H1 (cell line): ENCODE measurements at regions not wholly inside any gene's neighbourhood (a gene's known extent, or its start where the extent isn't known, plus 50 kb on each side); places are given as distances from the start of the nearest gene placed in this dataset.

Source experiments
- CTCF ChIA-PET: fragments of 300-600 bp; sonication (Branson Sonifier 250); formaldehyde crosslinking; loops from one replicate; lab custom pipeline; 2021; ENCODE audit not compliant: partially characterized antibody; lab: Charles Lee
- POLR2A ChIA-PET: fragments of 300-600 bp; sonication (Branson Sonifier 250); formaldehyde crosslinking; loops from one replicate; lab custom pipeline; 2021; ENCODE audit warnings: inconsistent platforms; ENCODE audit not compliant: partially characterized antibody; lab: Charles Lee
- DNase-seq, 2 experiments: peaks; one replicate each; pipeline versions ENCODE4 v3.0.0 to v3.0.0-alpha.2; 2010 to 2022; ENCODE audit warnings: low spot score in 2 of 2, low read depth in 1 of 2, mixed read lengths in 1 of 2
- FAIRE-seq: peaks from 2 replicates; lab custom pipeline; 2011; peaks lifted over from hg19 to GRCh38; lab: Jason Lieb, UNC
- H2AFZ ChIP-seq: 2 replicates; pipeline ENCODE4 v1.8.1; 2012; ENCODE audit warnings: low read length, inconsistent platforms
- H2AK5ac ChIP-seq: 2 replicates; pipeline ENCODE4 v1.6.1; 2013; ENCODE audit warnings: low read depth, low read length
- H2BK120ac ChIP-seq: replicated peaks from 2 replicates; pipeline ENCODE3; 2013; ENCODE audit warnings: low read depth, low read length, inconsistent platforms
- H2BK12ac ChIP-seq: 2 replicates; pipeline ENCODE4 v1.6.1; 2013; ENCODE audit warnings: low read depth, low read length
- H2BK15ac ChIP-seq: 2 replicates; pipeline ENCODE4 v1.6.1; 2013; ENCODE audit warnings: low read length
- H2BK20ac ChIP-seq: 2 replicates; pipeline ENCODE4 v1.6.1; 2013; ENCODE audit warnings: low read length
- H2BK5ac ChIP-seq: 2 replicates; pipeline ENCODE4 v1.6.1; 2013; ENCODE audit warnings: low read depth, low read length
- H3K14ac ChIP-seq: 2 replicates; pipeline ENCODE4 v1.6.1; 2013; ENCODE audit warnings: inconsistent platforms; ENCODE audit not compliant: insufficient read length
- H3K18ac ChIP-seq: 2 replicates; pipeline ENCODE4 v1.6.1; 2013; ENCODE audit warnings: low read length; ENCODE audit errors: extremely low read depth
- H3K23ac ChIP-seq: 2 replicates; pipeline ENCODE4 v1.6.1; 2013; ENCODE audit warnings: inconsistent platforms; ENCODE audit not compliant: insufficient read length
- H3K23me2 ChIP-seq: 2 replicates; pipeline ENCODE4 v1.6.1; 2013; ENCODE audit warnings: low read depth, low read length
- H3K27ac ChIP-seq: 2 replicates; pipeline ENCODE4 v1.6.1; 2011; ENCODE audit warnings: low read depth, low read length, inconsistent platforms
- H3K27me3 ChIP-seq, 4 experiments: replicated peaks in 1 of 4; 1 replicate in 1 of 4; 2 replicates in 3 of 4; pipeline versions ENCODE4 v1.6.1 to v1.8.1; 2011 to 2013; ENCODE audit warnings: low read length in 3 of 4, mild to moderate bottlenecking in 3 of 4, inconsistent platforms in 2 of 4, mixed read lengths in 2 of 4, moderate library complexity in 1 of 4; ENCODE audit not compliant: control insufficient read depth in 3 of 4, insufficient read depth in 3 of 4; ENCODE audit errors: extremely low read depth in 1 of 4
- H3K36me3 ChIP-seq, 4 experiments: 2 replicates each; pipeline versions ENCODE4 v1.6.1 to v1.8.1; 2011 to 2013; ENCODE audit warnings: mild to moderate bottlenecking in 4 of 4, low read length in 3 of 4, moderate library complexity in 2 of 4, control low read depth in 1 of 4, inconsistent platforms in 1 of 4; ENCODE audit not compliant: insufficient read depth in 4 of 4, control insufficient read depth in 2 of 4
- H3K4ac ChIP-seq: replicated peaks from 2 replicates; pipeline ENCODE3; 2013; ENCODE audit warnings: low read length, low read depth, mixed read lengths, inconsistent platforms; ENCODE audit not compliant: insufficient read length
- H3K4me1 ChIP-seq, 4 experiments: replicated peaks in 1 of 4; 1 replicate in 1 of 4; 2 replicates in 3 of 4; pipeline versions ENCODE4 v1.6.1 to v1.8.1; 2011 to 2013; ENCODE audit warnings: low read length in 3 of 4, inconsistent platforms in 2 of 4, mixed read lengths in 1 of 4; ENCODE audit not compliant: insufficient read depth in 4 of 4, control insufficient read depth in 3 of 4
- H3K4me2 ChIP-seq, 2 experiments: 2 replicates each; pipeline versions ENCODE4 v1.6.1 to v1.8.1; 2011 to 2013; ENCODE audit warnings: low read depth in 2 of 2, low read length in 2 of 2, control low read depth in 1 of 2, inconsistent platforms in 1 of 2, mild to moderate bottlenecking in 1 of 2; ENCODE audit not compliant: insufficient read depth in 1 of 2
- H3K4me3 ChIP-seq, 4 experiments: fragments of 200-600, 300-600 bp in 1 of 4; sonication (generic), shearing (Covaris generic), sonication (Bioruptor Twin) in 1 of 4; 2 replicates each; pipeline versions ENCODE4 v1.5.1 to v1.8.1; 2011 to 2016; ENCODE audit warnings: low read length in 4 of 4, low read depth in 3 of 4, control low read depth in 2 of 4, inconsistent platforms in 2 of 4, mild to moderate bottlenecking in 2 of 4, mixed read lengths in 1 of 4, moderate library complexity in 1 of 4; ENCODE audit not compliant: insufficient read depth in 2 of 4; ENCODE audit errors: extremely low read depth in 1 of 4
- H3K56ac ChIP-seq: replicated peaks from 2 replicates; pipeline ENCODE3; 2013; ENCODE audit warnings: low read depth, mild to moderate bottlenecking, mixed read lengths, low read length, inconsistent platforms; ENCODE audit not compliant: insufficient read length
- H3K79me1 ChIP-seq: 2 replicates; pipeline ENCODE4 v1.6.1; 2013; ENCODE audit warnings: low read depth, low read length, control low read depth
- H3K79me2 ChIP-seq, 2 experiments: 2 replicates each; pipeline versions ENCODE4 v1.6.1 to v1.8.1; 2012 to 2013; ENCODE audit warnings: low read length in 2 of 2, mild to moderate bottlenecking in 2 of 2, inconsistent platforms in 1 of 2; ENCODE audit not compliant: insufficient read depth in 2 of 2, control insufficient read depth in 1 of 2
- H3K9ac ChIP-seq, 4 experiments: replicated peaks in 1 of 4; 1 replicate in 1 of 4; 2 replicates in 3 of 4; pipeline versions ENCODE4 v1.6.1 to v1.8.1; 2011 to 2013; ENCODE audit warnings: low read depth in 3 of 4, low read length in 3 of 4, control low read depth in 2 of 4, mild to moderate bottlenecking in 2 of 4, moderate library complexity in 2 of 4, inconsistent platforms in 1 of 4; ENCODE audit errors: extremely low read depth in 1 of 4
- H3K9me3 ChIP-seq, 2 experiments: 2 replicates each; pipeline versions ENCODE4 v1.6.1 to v1.8.1; 2012 to 2013; ENCODE audit warnings: mild to moderate bottlenecking in 2 of 2, moderate library complexity in 2 of 2, control low read depth in 1 of 2, inconsistent platforms in 1 of 2, low read depth in 1 of 2, low read length in 1 of 2, mixed read lengths in 1 of 2; ENCODE audit not compliant: insufficient read depth in 2 of 2
- H4K20me1 ChIP-seq, 2 experiments: replicated peaks in 1 of 2; 2 replicates each; pipeline versions ENCODE3 to v1.8.1; 2011 to 2013; ENCODE audit warnings: inconsistent platforms in 2 of 2, low read length in 2 of 2, mild to moderate bottlenecking in 1 of 2; ENCODE audit not compliant: insufficient read depth in 2 of 2, control insufficient read depth in 1 of 2
- H4K5ac ChIP-seq: 2 replicates; pipeline ENCODE4 v1.6.1; 2013; ENCODE audit warnings: low read length, low read depth, mixed read lengths, inconsistent platforms; ENCODE audit not compliant: insufficient read length
- H4K8ac ChIP-seq: 2 replicates; pipeline ENCODE4 v1.8.0; 2013; ENCODE audit warnings: mild to moderate bottlenecking, moderate library complexity, low read length, inconsistent platforms; ENCODE audit not compliant: insufficient read depth; ENCODE audit errors: extremely low read depth
- H4K91ac ChIP-seq: replicated peaks from 2 replicates; pipeline ENCODE3; 2013; ENCODE audit warnings: low read length, mixed read lengths, inconsistent platforms; ENCODE audit not compliant: insufficient read length
- CHD1 ChIP-seq: IDR thresholded peaks from 2 replicates; pipeline ENCODE4 v1.6.1; 2012; ENCODE audit warnings: low read depth, low read length, improper control_type of control experiment
- KDM1A ChIP-seq: fragments of 200-600, 300-600 bp; sonication (generic); IDR thresholded peaks from 2 replicates; pipeline ENCODE4 v1.7.1; 2016; ENCODE audit warnings: mild to moderate bottlenecking, low read length, borderline replicate concordance
- whole genome bisulfite sequencing, 2 experiments: shearing (Covaris generic) in 1 of 2; methylation state at CpG; one replicate each; pipeline versions ENCODE4 v1.1.6 to v1.1.7; 2013 to 2015; ENCODE audit warnings: low lambda C conversion rate in 2 of 2, mixed read lengths in 2 of 2, inconsistent platforms in 1 of 2, low coverage in 1 of 2, missing lambda C conversion rate in 1 of 2; ENCODE audit not compliant: insufficient replicate concordance in 2 of 2, insufficient coverage in 1 of 2, insufficient read length in 1 of 2; ENCODE audit errors: extremely low coverage in 1 of 2, missing lambda C conversion rate in 1 of 2; 5-methylcytosine and 5-hydroxymethylcytosine counted together
- TF ChIP-seq, protein P1 (sequence below): IDR thresholded peaks from 2 replicates; pipeline ENCODE4 v1.6.1; 2011; ENCODE audit warnings: low read depth, mild to moderate bottlenecking, low read length; ENCODE audit not compliant: insufficient read depth

DNA sequence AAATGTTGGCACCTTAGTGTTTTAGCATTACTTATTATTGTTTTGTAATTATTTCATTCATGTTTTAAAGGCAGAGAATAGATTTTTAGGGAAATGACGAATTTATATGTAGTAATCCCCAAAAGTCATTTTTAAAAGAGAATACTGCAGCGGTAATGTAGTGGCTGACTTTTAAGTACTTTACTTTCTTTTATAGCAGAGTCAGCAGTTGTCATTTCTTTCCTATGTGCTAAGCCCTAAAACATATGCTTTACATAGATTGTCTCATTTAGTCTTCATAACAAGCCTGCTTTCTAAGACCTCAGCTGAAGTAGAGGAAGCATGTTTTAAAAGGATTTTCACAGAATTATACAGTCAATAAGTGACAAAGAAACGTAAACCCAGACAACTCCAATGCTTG lies 102.1 kb upstream of the PEX5L start:
- no peaks in the 10 kb centered on the region for H3K79me2 ChIP-seq
- 79% methylated on average over 3 of the region's 3 CpGs; no CpG with 5 or more reads in 1 of the 2 experiments for WGBS, 2 experiments
- CTCF ChIA-PET, result no interaction called here

More for the DNA sequence above, 102.1 kb upstream of the PEX5L start:
- Histone ChIP-seq H3K4me1 (peaks cover 0 to 9% (median under 1%) of the 10 kb centered on the region in 4 experiments; a peak in 1 of 7 replicates), H4K91ac (no peak overlapping the region), H2BK5ac (no peak overlapping the region), H4K5ac (no peak overlapping the region), H2AFZ (no peak overlapping the region), H3K23me2 (no peaks in the 10 kb centered on the region), H3K4me3 (no peak overlapping the region), H3K27me3 (no peaks in the 10 kb centered on the region), H3K4ac (no peak overlapping the region), H2BK15ac (no peak overlapping the region), H3K4me2 (no peak overlapping the region), H3K18ac (no peak overlapping the region), H3K14ac (no peak overlapping the region), H2AK5ac (no peak overlapping the region), H3K9me3 (no peaks in the 10 kb centered on the region), H3K36me3 (no peaks in the 10 kb centered on the region), H4K20me1 (no peaks in the 10 kb centered on the region), H3K27ac (no peak overlapping the region), H3K56ac (no peak overlapping the region), H2BK120ac (no peak overlapping the region), H3K9ac (no peak overlapping the region), H2BK12ac (no peak overlapping the region), H3K23ac (no peak overlapping the region), H2BK20ac (no peak overlapping the region), H4K8ac (no peak overlapping the region), H3K79me1 (no peaks in the 10 kb centered on the region)
- no peak for DNase-seq
- TF ChIP-seq CHD1 (no peak), KDM1A (no peak)
- TF ChIP-seq, protein P1, sequence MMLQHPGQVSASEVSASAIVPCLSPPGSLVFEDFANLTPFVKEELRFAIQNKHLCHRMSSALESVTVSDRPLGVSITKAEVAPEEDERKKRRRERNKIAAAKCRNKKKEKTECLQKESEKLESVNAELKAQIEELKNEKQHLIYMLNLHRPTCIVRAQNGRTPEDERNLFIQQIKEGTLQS, result no peak
- POLR2A ChIA-PET, result no interaction called here
- no peak for FAIRE-seq
